GM12873 (cell line): ENCODE measurements at regions not wholly inside any gene's neighbourhood (a gene's known extent, or its start where the extent isn't known, plus 50 kb on each side); places are given as distances from the start of the nearest gene placed in this dataset.

Experiments
- CTCF ChIP-seq: IDR thresholded peaks from 2 replicates; pipeline ENCODE4 v1.5.1; 2012; ENCODE audit warnings: low read depth, mild to moderate bottlenecking, moderate library complexity, low read length, control low read depth; ENCODE audit not compliant: insufficient read depth; ENCODE audit errors: missing control alignments

- TF ChIP-seq CTCF = no peak
These were observed 64.6 kb downstream of the UNCX start for GRCh38 chr7:1297017-1297960.

DNA sequence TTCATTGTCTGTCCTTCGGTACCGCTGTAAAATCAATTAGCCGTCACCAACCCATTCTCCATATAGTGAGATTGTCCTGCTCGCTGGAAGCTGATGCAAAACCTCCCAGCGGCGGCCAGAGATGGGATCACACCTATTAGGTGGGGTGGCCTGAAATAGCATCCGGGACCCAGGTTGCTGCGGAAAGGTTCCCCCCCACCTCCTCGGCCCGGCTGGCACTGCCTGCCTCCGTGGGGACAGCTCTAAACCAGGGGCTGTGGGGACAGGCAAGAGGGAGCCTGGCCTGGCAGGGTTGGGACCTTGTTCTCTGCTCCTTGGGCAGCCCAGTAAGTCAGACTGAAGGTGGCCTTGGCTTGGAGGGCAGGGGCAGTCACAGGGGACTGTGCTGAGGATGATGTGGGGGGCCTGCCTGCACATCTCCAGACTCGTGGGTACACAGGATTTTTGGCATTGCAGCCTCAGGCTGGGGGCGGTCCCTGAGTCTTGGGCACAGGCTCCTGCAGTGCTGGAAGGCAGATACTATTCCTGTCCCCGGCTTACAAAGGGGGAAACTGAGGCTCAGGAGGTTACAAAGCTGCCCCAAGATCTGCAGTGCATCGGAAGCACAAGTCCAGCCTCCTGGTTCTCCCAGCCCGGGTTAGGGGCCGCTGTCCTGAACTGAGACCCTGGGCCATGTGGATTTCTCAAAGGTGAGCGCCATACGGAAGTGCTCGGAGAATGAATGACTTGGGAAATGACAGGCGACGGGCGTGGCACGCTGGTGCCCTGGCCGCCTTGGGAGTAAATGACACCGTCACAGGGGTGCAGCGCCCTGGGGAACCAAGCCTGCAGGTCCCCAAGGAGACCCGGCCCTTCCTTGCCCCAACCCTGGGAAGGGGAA is 65.6 kb downstream of the UNCX start:
- TF ChIP-seq CTCF = no peak

GRCh38 chr7:1298931-1299885 is 66.5 kb downstream of the UNCX start:
- TF ChIP-seq CTCF = no peak

- no peak for TF ChIP-seq CTCF
These were observed 67.5 kb downstream of the UNCX start for GRCh38 chr7:1300206-1300605.

- TF ChIP-seq CTCF = no peak
These were observed 68.0 kb downstream of the UNCX start for GRCh38 chr7:1300636-1301035.

DNA sequence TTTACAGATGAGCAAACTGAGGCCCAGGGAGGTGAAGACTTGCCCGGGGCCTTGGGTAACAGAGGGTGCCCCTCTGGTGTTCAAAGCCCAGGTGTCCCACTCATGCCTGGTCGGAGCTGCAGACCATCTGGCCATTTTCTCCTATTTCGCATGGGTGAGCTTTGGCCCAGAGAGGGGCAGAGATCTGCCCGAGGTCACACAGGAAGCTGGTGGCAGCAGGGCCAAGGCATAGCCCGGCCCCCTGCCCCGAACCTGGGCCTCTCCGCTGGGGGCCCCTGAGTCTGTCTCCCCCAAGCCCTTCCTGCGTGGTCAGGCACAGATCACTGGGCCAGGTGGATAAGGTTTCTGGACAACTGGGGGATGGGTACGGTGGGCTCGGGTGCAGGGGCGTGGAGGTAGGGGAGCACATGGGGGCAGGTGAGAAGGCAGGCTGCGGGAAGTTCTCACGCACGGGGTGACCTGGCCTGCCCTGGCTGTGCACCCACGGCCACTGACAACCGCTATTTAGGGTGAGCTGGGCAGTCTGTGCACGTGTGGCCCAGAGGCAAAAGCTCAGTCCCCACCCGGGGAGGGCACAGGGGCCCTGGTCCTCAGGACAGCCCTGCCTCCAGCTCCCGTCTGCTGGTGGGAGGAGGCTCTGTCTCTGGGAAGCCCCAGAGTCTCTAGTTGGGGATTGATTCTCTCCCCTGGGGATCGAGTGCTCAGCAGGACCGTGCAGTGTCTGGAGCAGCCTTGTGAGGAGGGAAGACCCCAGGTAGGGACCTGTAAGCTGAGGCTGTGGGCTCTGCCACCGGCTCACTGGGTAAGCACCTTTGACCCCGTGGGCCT is 68.6 kb downstream of the UNCX start:
- TF ChIP-seq CTCF = no peak
